GM19463 (cell line): ENCODE measurements at regions not wholly inside any gene's neighbourhood (a gene's known extent, or its start where the extent isn't known, plus 50 kb on each side); places are given as distances from the start of the nearest gene placed in this dataset.
"Not testable (repeated sequence)": the region's sequence is repeated elsewhere in the genome, so short reads cannot be mapped to it uniquely, and the experiment has no call there.

Experiments
- ATAC-seq: cut with Tn5 transposase; IDR thresholded peaks from one replicate; pipeline ENCODE4 v1.9.1; 2021; ENCODE audit warnings: mild to moderate bottlenecking, moderate library complexity; ENCODE audit not compliant: unreplicated experiment

- no peak for ATAC-seq
Measured at GRCh38 chr7:115227473-115228235, 305.8 kb downstream of the MDFIC start.

- ATAC-seq, result no peak
Measured at GRCh38 chr7:115226410-115226809, 304.5 kb downstream of the MDFIC start.

GRCh38 chr7:115224922-115225321 is 303.0 kb downstream of the MDFIC start:
- ATAC-seq, result no peak

DNA sequence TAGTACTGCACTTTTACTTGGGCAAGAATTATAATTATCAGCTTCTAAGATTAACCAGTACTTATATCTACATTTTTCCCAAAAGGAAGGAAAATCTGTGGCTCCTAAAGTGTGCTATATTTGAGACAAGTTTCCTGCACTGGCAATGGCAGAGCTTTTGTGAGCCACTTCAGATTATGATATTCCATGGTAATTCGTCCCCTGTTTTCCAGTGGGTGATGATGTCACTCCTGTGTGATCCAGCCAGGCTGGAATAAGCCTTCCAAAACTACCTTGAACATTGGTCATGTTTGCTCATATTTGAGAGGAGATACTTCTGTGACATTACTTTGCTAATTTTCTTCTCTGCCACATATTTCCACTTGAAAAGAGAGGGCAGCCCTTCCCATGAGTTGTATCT is 302.1 kb downstream of the MDFIC start:
- ATAC-seq, result no peak

DNA sequence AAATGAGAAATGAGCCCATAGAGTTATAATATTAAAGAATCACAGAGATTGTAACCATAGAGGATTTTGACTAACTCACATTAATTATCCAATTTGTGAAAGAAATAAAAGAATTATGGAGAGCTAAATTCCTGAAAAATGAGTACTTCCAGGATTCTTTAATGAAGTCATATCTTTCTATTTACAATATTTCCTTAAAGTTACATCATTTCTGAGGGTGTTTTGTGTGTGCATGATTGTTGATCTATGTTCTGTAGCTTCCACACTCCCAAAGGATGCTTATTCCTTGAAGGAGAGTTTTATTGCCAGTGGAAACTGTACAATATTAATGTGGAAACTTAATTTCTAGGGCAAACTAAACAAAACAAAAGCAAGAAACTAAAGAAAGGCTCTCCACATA is 299.6 kb downstream of the MDFIC start:
- ATAC-seq, result no peak

DNA sequence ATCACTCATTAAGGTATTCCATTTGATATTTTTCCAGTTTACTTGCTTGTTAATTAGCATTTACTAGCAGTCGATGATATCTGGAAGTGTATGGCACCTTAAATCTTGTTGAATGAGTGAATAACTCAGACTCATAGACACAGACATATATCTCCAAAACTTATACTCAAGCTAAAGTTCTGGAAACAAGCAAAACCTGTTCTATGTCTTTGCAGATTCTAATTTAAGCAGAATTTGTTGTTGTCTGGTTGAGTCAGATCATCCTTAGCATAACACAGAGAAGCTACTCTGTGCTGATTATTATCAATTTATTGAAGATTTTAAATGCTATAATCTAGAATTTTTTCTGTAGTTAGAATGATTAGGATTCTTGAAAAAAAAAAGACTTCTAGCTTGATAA is 296.2 kb downstream of the MDFIC start:
- ATAC-seq, result no peak

- ATAC-seq, result no peak
Measured at GRCh38 chr7:115217373-115217772, 295.5 kb downstream of the MDFIC start.

GRCh38 chr7:115216652-115217051 is 294.8 kb downstream of the MDFIC start:
- no peak for ATAC-seq

- no peak for ATAC-seq
Measured at GRCh38 chr7:115211171-115211570, 289.3 kb downstream of the MDFIC start.

DNA sequence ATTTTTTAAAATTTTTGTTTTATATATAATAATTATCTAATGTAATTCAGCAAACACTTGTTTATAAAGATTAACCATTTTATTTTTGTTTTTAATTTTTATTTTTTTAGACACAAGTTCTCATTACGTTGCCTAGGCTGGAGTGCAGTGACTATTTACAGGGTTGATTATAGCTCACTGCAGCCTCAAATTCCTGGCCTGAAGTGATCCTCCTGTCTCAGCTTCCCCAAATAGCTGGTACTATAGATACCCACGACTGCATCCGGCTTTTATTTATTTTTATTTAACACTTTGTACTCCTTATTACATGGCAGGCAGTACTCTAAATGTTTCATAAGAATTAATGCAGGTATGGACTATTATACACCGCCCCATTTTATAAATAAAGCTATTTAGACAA is 288.7 kb downstream of the MDFIC start:
- ATAC-seq, result no peak

DNA sequence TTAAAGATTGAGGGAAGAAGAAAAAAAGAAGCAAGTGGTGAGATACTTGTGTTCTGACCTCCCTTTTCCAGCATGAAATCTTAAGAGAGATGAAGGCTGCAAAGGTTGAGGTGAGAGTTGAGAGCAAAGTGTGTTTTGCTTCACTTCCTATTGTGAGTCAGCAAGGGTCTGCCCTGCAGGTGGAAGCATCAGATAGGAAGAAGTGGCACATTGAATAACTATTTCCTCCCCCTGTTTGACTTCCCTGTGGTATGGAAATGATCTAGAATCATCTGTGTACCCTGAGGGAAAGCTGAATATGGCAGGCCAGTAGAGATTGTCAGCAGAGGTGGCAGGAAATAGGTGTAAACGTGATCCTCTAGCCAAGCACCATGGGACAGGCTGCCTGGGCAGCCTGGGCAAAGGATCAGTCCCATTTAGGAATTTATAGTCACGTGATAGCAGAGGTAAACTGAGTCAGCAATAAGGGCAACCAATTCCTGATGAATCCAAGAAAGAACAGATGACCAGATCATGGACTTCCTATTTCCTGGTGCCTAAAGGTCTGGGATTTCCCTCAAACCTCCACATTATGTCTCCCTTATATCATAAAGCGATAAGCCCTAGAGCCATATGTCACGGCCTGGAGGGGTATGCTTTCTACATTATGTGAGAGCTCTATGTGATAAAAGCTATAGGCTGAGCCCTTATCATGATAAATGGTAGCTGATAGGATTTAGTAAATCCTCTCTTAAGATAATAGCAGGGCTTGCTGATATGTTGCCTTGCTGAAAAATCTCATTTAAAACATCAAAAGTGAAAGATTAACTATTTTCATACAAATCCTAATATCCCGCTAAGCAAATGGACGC is 287.0 kb downstream of the MDFIC start:
- ATAC-seq, result no peak

DNA sequence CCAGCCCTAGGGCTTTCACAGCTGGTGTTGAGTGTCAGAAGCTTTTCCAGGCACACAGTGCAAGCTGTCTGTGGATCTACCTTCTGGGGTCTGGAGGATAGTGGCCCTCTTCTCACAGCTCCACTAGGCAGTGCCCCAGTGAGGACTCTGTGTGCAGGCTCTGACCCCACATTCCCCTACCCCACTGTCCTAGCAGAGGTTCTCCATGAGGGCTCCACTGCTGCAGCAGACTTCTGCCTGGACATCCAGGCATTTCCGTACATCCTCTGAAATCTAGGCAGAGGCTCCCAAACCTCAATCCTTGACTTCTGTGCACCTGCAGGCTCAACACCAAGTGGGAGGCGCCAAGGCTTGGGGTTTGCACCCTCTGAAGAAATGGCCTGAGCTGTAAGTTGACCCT is 284.5 kb downstream of the MDFIC start:
- ATAC-seq, result not testable (repeated sequence)

- no peak for ATAC-seq
Measured at GRCh38 chr7:115198143-115198542, 276.2 kb downstream of the MDFIC start.

- no peak for ATAC-seq
Measured at GRCh38 chr7:115195208-115195607, 273.3 kb downstream of the MDFIC start.

- no peak for ATAC-seq
Measured at GRCh38 chr7:115191526-115191925, 269.6 kb downstream of the MDFIC start.

DNA sequence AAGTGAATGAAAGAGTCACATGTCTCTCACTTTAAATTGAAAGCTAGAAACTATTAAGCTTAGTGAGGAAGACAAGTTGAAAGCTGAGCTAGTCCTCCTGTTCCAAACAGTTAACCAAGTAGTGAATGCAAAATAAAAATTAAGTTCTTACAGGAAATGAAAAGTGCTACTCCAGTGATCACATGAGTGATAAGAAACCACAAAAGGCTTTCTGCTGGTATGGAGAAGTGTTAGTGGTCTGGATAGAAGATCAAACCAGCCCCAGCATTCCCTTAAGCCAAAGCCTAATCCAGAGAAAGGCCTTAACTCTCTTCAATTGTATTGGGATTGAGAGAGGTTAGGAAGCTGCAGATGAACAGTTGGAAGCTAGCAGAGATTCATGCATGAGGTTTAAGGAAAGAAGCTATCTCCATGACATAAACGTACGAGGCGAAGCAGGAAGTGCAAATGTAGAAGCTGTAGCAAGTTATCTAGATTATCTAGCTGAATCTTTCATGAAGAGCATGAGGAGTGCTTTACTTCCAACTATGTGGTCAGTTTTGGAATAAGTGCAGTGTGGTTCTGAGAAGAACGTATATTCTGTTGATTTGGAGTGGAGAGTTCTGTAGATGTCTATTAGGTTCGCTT is 261.6 kb downstream of the MDFIC start:
- ATAC-seq, result no peak

- no peak for ATAC-seq
Measured at GRCh38 chr7:115178835-115179234, 256.9 kb downstream of the MDFIC start.

- ATAC-seq, result no peak
Measured at GRCh38 chr7:115177823-115178222, 255.9 kb downstream of the MDFIC start.

DNA sequence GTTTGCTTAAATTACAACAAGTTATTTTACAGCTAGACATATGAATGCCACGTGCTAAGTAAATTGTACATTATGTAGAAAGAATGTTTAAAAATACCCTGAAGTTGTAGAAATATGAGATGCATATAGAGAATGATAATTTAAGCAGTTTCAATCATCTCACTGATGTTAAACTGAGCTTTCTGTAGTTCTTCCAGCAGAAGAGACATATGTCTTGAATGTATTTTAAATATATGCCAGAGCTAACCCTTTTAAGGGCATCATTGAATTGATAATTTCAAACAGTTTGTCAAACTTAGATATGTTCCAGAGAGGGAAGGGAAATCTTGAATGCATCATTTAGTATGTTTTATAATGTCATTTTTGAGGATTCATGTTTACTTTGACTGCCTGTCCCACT is 255.2 kb downstream of the MDFIC start:
- no peak for ATAC-seq

GRCh38 chr7:115172397-115172796 is 250.5 kb downstream of the MDFIC start:
- ATAC-seq, result not testable (repeated sequence)

DNA sequence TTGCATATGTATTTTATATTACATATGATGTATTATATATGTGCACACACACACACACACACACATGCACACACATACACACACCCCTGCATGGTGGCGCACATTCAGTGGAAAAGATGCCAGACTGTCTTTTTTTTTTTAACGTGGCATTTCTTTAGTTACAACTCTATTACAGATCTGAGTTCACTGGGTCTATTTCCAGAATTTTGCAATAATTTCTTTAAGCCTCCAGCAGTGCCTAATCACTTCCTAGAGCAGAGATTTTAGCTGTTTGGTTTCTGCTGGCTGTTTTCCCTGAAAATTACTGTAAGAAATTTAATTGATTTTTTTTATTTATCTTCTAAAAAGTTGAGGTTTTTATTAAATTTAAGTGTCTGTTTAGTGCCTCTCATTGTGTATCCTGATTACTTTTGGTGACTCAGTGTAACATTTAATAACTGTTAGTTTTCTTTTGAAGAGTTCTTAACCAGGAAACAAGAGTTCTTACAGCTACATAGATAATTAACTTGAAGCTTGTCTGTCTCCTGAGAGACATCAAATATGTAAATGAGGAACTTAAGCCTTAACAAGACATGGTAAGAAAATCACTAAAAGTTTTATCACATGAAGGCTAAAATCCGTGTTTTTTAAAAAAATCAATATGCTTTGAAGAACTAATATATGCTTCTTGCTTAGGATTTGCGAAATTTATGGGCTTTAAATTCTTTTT is 232.0 kb downstream of the MDFIC start:
- ATAC-seq, result no peak
